Left renal cortex interstitium (tissue), 4 donors: ENCODE measurements at regions not wholly inside any gene's neighbourhood (a gene's known extent, or its start where the extent isn't known, plus 50 kb on each side); places are given as distances from the start of the nearest gene placed in this dataset.

ENCODE experiments used
- DNase-seq, 4 donors: peaks; one replicate each; pipeline ENCODE4 v3.0.0-alpha.2; 2013; ENCODE audit warnings: low read depth in 4 of 4, low spot score in 2 of 4, missing footprints in 1 of 4

DNA sequence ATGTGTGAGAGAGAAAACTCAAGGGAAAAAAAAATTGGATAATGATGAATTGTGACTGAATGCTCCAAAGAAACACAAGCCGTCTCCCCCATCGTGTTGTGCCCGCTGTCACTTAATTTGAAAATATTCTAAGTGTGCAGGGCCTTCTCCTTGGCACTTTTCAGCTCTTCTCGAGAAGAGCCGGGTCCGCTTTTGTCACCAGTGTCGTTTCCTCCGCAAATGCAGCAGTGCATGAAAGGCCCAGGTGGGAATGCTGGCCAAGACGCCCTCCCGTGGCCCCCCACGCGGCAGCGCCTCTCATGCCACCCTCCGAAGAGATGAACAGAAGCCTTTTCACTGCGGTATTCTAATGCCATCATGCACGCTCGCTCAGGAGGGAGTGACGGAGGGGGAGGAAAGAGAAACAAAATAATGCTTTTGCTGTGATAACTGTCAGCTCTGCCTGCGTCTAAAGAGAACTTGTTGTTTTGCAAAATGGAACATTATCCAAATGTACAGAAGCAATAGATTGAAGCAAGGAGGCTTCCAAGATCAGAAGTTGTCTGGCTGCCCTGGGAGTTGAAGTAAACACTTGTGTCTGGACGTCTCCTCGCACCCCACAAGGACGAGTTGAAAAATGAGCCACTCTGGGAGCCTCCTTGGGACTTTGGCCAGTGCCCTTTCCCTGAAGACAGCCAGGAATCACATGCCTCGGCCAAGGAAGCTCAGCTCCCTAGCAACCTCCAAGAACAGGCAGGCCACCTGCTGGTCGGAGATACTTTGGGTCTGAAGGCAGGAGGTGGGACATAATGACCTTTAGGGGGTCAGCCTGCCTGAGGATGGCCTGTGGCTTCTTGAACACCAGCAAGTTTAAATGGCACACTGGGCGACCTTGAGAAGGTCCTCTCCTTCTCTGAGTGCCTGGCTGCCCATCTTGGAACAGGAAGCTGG, 166.1 kb upstream of the ZC3H12A start:
- no peak for DNase-seq

DNA sequence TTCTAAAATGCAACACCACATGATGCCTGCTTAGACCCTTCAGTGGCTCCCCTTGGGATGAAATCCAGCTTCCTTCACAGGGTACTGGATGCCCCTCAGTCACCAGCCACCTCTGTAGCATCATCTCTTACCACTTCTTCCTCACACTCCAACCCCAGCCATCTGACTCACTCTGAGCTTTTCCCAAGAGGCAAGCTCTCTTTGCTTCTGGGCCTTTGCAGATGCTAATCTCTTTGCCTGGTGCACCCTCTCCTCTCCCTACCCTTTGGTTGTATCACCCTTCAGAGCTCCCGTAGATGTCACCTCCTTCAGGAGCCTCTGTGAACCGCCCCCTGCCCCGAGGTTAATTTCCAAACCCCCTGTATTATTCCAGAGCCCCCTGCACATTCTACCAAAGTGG, 164.8 kb upstream of the ZC3H12A start:
- no peak for DNase-seq

DNA sequence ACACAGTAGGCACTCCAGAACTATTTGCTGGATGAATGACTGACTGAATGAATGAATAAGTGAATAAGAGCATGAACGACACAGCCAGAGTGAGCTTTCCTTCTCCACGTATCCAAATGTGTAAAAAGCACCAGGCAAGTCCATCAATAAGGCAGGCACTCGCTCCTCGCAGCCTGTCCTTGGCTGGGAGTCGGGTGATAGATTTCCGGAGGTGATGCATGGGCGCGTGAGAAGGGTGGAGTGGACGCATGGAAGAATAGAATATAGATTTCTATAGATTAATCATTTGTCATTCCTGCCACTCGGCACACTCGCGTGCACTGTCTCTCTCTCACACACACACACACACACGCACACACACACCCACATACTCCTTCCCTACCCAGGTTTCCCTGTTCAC, 164.3 kb upstream of the ZC3H12A start:
- DNase-seq, result no peak

DNA sequence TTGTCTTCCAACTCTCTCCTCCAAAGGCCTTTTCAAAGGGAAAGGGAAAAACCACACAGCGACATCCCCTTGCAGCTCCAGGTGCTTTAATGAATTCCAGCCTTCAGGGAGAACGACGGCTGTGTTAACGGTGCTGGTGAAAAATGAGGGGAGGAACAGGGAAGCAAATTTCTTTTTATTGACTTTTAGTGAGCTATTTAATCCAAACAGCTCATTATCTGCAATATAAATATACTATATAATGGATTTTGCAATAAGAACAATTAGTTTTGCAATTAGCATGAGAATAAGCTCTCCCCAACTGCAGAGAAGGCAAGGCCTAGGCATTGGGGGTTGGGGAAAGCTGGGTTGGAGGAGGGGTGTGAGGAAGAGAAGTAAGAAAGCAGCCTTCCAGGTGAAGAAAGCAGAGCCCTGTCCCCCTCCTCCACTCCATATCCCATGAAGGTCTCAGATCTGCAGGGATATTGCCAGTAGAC, 159.0 kb upstream of the ZC3H12A start:
- no peak for DNase-seq

DNA sequence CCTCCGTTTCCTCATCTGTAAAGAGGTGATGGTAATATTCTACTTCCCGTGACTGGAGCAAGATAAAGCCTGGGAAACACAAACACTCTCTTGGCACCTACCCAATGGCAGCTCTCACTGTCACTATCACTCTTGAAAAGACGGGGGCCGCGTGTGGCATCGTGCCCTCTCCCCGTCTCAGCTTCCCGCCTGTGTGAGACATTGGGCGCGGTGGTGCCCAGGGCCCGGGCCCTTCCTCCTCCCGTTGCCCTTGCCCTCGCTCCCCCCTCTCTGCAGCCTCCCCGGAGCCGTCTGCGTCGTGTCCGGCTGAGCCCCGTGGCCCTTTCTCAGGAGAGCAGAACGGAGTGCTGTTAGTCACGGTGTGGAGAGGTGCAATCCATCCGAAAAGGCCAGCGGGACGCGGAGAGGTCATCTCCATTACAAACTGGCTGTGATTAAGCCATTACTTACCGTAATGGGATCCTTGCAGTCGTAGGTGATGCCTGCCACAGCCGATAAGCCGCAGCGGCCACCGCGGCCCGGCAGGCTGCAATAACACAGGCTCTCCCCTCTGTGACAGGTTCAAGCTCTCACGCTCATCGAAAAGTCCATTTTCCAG, 156.4 kb upstream of the ZC3H12A start:
- DNase-seq, result peak in 3 of 4 donors; percentile 11 to 18 (median 12)

DNA sequence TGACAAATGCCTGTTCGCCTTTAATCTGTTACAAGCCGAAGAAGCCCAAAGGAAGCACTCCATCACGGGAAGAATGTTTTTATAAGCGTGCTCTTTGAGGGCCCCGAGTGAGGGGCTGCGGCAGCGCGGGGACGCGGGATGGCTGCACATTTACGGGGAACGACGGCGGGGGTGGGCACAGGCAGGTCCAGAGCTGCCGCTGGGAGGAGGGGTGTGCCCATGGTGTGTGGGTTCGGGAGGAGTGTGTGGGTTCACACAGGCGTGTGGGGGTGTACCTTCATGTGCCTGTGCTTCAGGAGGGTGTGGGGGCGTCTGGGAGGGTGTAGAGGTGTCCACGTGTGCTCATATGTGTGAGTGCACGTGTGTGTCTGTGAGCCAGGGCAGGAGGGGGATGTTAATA, 155.9 kb upstream of the ZC3H12A start:
- DNase-seq, result peak in 1 of 4 donors; percentile 9

DNA sequence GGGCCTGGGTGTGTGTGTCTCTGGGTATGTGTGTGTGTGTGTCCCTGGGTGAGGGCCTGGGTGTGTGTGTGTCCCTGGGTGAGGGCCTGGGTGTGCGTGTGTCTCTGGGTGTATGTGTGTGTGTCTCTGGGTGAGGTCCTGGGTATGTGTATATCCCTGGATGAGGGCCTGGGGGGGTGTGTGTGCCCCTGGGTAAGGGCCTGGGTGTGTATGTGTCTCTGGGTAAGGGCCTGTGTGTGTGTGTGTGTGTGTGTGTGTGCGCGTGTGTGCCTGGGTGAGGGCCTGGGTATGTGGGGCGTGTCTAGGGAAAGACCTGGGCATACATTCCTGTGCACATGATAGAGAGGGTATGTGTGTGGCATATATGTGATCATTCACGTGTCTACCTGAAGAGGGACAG, 155.1 kb upstream of the ZC3H12A start:
- DNase-seq, result no peak

DNA sequence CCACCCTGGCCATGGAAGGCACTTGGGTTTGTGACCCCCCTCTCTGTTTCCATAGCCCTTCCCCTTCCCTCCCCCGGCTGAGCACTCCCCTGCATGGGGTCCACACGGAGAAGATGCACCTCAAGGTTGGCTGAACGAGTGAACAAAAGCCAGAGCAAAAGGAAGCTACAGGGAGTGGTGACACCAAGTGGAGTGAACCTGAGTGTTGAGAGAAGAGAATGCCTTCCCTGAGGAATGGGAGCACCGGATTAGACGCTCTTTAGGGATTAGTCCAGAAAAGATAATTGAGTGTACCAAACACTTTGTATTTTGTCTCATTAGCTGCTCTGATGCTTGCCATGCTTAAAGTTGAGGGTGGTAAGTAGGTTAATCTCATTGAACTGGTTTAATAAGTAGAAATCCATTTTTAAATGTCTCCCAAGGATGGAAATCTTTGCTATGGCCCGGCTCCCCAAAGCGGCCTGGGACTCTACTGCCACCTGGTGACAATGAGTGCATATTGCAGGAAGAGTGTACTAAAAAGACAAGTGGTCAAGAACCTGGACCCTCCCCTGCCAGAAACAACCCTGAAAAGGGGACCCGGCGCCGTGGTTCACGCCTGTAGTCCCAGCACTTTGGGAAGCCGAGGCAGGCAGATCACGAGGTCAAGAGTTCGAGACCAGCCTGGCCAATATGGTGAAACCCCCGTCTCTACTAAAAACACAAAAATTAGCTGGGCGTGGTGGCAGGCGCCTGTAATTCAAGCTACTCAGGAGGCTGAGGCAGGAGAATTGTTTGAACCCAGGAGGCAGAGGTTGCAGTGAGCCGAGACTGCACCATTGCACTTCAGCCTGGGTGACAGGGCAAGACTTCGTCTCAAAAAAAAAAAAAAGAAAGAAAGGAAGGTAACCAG, 150.6 kb upstream of the ZC3H12A start:
- no peak for DNase-seq

DNA sequence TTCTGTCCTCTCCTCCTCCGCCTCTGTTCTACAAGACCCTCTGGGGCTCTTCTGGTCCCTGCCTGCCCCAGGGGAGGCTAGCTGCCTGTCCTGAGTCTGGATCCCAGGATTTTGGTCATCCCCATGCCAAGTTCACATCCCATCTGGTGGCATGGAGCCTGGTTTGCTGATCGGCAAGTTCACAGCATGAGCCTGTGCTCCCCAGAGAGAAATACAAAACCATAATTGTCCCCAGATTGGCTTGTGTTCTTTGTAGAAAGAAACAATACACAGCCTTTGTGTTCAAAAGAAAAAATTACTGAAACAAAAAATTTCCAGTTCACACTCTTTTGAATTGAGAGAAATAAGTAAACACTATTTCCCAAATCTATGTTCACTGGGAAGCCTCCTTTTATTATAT, 149.4 kb upstream of the ZC3H12A start:
- no peak for DNase-seq

DNA sequence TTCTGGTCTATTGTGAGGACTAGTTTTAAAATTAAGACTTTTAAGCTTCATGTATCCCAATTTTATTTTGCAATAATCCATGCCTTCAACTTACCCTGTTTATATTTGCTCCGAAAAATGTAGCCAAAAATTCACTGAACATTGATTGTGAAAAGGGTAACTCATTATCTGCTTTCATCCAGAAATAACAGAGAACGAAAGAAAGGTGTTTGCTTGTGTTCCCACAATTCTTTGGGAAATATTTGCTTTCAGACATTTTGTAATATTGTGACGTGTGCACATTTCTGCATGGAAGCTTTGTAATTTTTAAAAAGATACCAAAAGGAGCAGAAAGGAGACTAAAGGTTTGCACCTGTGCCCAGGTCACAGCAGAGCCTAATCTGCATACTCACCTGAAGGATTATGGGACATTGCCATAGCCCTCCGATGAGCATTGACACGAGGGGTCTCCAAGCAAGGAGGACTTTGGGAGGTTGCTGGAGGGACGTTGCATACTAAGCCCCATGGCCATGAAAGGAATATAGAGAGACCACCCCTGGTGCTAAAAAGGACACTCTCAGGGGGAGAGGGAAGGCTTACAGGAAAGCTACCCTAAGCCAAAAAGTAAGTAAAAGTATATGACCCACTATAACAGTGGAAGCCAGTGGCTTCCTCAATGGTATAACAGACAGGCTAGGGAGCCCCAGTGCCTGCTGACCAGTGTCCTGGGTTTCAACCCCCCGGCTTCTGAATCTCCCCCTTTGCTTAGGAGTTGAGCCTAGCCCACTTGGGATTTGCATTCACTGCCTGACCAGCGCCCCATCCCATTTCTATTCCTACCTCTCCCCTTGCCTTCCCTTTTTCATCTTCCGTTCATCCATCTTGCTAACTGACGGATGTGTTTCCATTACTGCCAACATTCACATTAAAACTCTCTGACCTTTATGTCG, 148.6 kb upstream of the ZC3H12A start:
- DNase-seq, result no peak

DNA sequence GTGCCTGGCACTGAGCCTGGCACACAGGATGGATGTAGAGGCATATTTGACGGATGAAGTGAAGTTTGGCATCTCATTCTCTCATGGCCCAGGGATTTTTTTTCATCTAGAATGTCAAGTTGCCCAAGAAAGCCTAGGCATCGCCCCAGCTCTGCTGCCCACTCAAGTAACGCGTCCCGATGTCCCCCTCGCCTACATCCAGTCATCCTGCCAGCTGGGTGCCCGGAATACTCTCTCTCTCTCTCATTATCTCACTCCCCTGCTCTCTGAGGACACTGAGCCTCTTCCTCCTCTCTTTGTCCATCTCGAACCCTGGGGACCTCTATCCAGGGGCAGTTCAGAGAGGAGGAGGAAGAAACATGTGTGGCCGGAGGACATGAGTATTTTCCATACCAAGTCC, 142.3 kb upstream of the ZC3H12A start:
- no peak for DNase-seq

DNA sequence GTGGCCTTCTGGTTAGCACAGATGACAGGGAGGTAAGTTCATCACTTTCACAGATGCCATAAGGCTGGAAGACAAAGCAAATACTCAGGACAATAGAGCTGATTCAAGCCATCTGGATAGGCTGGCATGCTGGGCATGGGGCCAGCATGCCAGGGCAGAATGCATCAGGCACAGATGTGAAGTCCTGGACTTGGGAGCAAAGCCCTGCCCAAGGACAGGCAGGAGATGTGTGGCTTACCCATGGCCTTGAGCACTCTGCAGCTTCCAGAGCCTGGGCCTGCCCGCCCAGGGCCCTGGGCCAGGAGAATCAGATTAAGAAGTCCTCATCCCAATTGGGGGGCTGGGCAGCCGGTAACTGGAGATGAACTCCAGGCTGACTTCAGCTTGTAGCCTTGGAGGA, 135.7 kb upstream of the ZC3H12A start:
- no peak for DNase-seq

DNA sequence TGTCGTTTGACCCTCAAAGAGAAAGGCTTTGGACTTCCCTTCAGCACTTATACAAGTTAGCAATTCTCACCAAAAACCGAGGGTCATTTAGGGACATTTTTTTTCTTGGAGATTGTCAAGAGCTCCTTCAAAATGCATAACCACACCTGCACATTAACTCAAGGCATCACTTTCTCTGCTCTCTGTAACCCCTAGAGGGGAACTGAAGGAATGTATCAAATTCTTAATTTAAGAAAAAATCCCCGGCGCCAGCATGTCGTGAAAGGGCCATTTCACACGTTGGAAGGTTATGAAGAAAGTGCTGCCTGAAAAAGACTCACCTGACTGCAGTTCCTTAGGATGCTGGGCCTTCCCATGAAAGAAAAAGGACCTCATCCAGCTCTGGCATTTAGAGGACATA, 131.6 kb upstream of the ZC3H12A start:
- no peak for DNase-seq

DNA sequence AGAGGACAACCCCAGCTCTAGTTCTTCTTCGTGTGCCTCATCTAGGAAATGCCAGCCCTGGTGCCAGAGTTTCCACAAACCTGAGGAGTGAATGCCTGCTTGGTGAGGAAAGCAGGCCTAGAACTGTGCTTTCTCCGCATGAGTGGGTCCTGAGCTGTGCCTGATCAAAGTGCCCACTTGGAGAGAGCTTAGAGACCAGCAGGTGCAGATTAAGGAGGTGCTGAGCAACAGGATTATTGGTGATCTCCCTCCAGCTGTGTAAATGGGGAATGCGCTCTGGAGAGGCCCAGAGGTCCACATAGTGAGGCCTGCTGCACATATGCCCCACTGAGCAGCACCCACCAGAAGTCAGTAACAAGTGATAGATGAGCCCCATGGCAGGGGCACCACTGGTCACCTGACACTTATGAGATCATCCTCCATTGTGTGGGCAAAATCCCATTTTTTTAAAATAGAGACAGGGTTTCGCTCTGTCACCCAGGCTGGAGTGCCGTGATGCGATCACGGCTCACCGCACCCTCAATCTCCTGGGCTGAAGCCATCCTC, 127.2 kb upstream of the ZC3H12A start:
- DNase-seq, result no peak

DNA sequence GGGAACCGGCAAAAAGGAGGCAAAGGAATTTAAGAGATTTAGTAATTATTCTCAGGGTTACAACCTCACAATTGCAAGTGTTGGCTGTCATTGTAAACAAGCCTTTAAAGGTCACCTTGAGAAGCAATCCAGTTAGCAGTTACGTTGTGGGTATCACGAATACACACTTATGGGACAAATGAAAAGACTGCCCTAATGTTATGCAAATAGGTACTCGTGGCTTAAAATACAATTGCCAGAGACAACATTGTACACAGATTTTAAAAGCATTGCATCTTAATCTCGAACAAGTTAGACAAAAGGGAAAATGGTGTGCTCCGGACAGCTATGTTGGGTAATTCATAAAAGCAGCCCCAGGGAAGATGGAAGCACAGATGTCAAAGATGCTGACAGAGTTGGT, 120.5 kb upstream of the ZC3H12A start:
- no peak for DNase-seq

DNA sequence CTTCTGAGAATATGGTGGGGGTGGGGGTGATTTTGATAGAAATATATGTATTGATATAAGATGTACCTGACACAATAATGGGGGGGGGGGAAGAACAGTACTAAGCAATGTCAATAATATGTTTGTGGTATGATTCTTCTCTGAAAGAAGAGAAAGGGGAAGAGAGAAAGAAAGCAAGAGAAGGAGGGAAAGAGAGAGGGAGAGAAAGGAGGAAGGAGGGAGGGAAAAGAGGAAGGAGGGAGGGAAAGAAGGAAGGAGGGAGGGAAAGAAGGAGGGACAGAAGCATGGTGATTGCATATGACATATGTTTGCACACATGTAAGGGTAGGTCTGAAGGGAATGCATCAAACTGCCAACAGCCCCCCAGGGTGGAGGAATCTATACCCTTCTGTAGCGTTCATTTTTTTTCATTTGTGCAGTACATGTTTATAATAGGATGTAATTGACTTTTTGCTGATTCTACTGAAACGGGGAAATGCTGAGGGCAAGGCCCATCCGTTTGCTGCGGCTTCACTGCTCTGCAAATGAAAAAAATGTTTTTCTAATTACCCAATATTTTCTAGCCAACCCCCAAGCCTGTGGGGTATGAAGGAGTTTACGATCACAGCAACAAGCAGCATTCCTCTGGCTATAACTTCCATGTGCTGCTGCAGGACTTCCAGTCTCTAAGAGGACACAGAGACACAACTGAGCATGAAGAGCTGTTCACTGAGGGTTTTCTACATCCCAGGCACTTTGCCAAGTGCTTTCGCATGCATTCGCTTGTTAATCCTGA, 119.3 kb upstream of the ZC3H12A start:
- no peak for DNase-seq

DNA sequence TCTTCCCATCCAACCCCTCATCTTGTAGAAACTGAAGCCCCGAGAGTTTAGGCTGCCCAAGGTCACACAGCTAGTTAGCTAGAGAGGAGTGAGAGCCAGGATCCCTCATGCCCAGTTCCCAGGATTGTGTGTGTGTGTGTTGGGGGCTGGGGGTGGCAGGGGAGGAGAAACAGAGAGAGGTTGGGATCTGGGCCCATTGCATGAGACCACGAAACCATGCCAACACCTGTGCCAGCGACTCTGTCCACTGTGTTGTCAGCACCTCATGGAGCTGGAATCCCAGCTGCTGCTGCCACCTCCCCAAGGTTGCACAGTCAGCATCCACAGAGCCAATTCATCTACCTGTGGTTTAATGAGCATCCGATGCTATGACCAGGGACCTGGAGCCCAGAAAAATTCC, 115.4 kb upstream of the ZC3H12A start:
- DNase-seq, result no peak

DNA sequence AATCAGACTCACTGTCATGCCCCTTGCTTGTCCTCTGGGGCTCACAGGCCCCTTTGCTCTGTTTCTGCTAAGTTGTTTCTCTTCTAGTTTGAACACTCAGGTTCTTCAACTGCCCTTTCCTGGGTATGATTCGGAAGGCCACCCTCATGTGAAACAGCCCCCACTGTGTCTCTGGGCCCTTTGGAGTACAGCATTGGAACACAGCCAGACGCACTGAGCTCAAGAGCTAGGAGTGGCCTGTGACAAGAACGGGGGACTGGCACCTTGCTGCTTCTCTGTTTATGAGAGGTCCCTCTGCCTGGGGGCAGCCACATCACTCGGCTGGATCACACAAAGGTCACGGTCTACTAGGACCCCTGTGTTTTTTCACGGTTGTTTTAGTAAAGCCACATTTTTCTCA, 114.4 kb upstream of the ZC3H12A start:
- no peak for DNase-seq
